Prostate gland (tissue), 2 donors: ENCODE measurements at regions not wholly inside any gene's neighbourhood (a gene's known extent, or its start where the extent isn't known, plus 50 kb on each side); places are given as distances from the start of the nearest gene placed in this dataset.

Experiments
- POLR2AphosphoS5 ChIP-seq: sonication (generic); formaldehyde crosslinking; IDR thresholded peaks from one replicate; pipeline ENCODE4 v1.6.1; 2017; ENCODE audit warnings: antibody characterized with exemption
- TF ChIP-seq, protein P1 (sequence below), 4 experiments: fragments of 200-600 bp in 2 of 4; fragments of 450-650 bp in 2 of 4; sonication (generic) in 2 of 4; IDR thresholded peaks; 1 replicate in 3 of 4; 2 replicates in 1 of 4; pipeline ENCODE4 v1.5.1; 2016 to 2019; ENCODE audit warnings: antibody characterized with exemption in 4 of 4, mild to moderate bottlenecking in 2 of 4, moderate library complexity in 2 of 4

GRCh38 chrY:7458301-7459078 is 546.9 kb upstream of the AMELY start:
- TF ChIP-seq, protein P1, sequence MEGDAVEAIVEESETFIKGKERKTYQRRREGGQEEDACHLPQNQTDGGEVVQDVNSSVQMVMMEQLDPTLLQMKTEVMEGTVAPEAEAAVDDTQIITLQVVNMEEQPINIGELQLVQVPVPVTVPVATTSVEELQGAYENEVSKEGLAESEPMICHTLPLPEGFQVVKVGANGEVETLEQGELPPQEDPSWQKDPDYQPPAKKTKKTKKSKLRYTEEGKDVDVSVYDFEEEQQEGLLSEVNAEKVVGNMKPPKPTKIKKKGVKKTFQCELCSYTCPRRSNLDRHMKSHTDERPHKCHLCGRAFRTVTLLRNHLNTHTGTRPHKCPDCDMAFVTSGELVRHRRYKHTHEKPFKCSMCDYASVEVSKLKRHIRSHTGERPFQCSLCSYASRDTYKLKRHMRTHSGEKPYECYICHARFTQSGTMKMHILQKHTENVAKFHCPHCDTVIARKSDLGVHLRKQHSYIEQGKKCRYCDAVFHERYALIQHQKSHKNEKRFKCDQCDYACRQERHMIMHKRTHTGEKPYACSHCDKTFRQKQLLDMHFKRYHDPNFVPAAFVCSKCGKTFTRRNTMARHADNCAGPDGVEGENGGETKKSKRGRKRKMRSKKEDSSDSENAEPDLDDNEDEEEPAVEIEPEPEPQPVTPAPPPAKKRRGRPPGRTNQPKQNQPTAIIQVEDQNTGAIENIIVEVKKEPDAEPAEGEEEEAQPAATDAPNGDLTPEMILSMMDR (IDR thresholded peaks at IDR 0.05) = no peak
- TF ChIP-seq POLR2AphosphoS5 = no peak
